LNCaP clone FGC (cell line): ENCODE measurements at regions not wholly inside any gene's neighbourhood (a gene's known extent, or its start where the extent isn't known, plus 50 kb on each side); places are given as distances from the start of the nearest gene placed in this dataset.

Experiments used
- DNase-seq: peaks from one replicate; pipeline ENCODE4 v3.0.0-alpha.2; 2011; ENCODE audit warnings: low read depth
- H3K4me3 ChIP-seq: 2 replicates; pipeline ENCODE4 v1.5.1; 2011; ENCODE audit warnings: mild to moderate bottlenecking, low read depth, low read length, control low read depth
- TF ChIP-seq, protein P1 (sequence below): IDR thresholded peaks from 2 replicates; pipeline ENCODE4 v1.5.1; 2012; ENCODE audit warnings: mild to moderate bottlenecking; ENCODE audit not compliant: control insufficient read depth, insufficient read depth; ENCODE audit errors: extremely low read depth

DNA sequence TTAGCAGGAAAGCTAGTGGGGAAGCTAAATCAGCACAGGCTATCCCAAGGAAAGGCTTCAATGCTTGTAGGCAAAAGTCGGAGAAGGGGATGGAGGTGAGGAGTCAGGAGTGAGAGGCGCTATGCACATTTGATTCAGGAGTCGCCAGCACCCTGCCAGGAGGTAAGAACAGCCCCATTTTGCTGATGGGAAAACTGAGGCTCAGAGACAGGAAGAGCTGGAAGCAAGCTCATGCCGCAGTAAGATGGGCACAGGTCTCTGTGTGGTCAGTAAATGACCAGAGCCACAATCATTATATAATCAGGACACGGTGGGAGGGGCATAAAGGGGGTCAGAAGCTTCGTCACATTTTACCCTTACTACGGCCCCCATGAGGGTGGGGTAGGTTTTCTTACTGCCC lies 504.4 kb downstream of the MN1 start:
- DNase-seq: no peak
- TF ChIP-seq, protein P1, sequence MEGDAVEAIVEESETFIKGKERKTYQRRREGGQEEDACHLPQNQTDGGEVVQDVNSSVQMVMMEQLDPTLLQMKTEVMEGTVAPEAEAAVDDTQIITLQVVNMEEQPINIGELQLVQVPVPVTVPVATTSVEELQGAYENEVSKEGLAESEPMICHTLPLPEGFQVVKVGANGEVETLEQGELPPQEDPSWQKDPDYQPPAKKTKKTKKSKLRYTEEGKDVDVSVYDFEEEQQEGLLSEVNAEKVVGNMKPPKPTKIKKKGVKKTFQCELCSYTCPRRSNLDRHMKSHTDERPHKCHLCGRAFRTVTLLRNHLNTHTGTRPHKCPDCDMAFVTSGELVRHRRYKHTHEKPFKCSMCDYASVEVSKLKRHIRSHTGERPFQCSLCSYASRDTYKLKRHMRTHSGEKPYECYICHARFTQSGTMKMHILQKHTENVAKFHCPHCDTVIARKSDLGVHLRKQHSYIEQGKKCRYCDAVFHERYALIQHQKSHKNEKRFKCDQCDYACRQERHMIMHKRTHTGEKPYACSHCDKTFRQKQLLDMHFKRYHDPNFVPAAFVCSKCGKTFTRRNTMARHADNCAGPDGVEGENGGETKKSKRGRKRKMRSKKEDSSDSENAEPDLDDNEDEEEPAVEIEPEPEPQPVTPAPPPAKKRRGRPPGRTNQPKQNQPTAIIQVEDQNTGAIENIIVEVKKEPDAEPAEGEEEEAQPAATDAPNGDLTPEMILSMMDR: no peak
- H3K4me3 ChIP-seq: no peak overlapping the region

DNA sequence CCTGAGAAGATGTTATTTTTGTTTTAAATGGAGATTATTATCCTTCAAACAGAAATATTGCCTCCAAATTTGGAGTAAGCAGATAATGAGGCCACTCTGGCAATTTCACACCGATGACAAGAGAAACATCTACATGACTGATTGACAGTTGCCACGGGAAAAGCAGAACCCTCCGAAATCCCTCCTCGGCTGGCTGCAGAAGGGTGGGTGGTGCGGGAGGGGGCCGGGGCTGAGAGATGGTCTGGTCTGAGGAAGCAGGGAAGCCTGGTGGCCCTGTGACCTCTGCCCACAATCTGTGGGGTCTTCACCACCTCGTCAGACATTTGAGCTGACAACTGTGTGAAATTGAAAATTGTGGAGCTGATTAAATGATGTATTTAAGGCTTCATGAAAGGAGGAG lies 503.2 kb downstream of the MN1 start:
- H3K4me3 ChIP-seq: no peak overlapping the region
- TF ChIP-seq, protein P1: no peak
- no peak for DNase-seq

DNA sequence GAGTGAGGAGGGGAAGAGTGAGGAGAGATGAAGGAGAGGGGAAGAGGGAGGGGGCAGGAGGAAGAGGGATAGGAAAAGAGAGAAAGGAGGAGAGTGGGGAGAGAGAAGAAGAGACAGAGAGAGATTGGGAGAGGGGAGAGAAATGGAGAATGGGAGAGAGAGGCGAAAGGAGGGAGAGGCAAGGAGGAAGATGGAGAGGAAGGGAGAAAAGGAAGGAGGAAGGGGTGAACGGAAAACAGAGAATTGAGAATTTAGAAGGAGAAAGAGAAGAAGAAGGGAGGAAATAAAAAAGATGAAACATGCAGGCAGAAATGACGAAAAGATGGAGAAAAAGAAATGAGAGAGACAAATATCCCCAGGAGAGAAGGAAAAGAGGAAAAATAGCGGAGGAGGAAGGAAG lies 502.8 kb downstream of the MN1 start:
- TF ChIP-seq, protein P1: no peak
- no peak for DNase-seq
- no peak overlapping the region for H3K4me3 ChIP-seq

DNA sequence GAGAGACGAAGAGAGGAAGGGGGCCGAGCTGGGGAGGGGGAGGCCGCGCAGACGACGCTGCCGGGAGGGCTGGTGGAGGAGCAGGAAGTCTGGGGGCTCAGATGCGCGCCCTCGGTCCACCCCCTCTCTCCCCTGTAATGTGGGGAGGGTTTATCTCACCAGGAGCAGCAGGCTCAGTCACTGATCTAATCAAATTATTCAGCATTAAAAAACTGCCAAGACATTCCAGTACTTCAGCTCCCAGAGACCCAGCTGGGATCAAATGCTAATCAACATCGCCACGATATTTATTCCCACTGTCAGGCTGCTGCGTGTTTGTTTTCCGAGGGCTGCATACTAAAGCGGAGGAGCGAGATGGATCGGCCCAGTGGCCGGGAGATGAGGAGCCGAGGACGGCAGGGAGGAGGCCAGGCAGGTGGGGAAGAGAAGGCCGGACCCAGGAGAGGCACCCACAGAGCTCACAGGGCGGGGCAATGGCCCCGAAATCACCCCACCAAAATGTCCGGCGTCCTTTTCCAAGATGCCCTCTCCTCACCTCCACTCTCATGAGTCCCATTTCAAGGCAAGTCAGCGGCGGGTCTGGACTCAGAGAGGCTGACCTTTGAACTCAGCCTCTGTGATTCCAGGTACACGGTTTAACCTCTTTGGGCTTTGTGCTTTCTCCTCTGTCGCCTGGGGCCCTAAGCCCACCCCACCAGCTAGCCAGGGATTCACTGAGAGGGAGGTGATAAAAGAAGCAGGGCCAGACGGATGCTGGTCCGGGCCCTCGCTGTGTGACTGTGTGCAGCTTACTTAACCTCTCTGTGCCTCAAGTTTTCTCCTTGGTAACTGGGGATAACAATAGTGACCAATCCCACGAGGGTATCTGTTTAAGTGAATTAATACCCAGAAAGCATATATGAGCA lies 502.1 kb downstream of the MN1 start:
- TF ChIP-seq, protein P1: no peak
- no peak overlapping the region for H3K4me3 ChIP-seq
- DNase-seq: no peak

DNA sequence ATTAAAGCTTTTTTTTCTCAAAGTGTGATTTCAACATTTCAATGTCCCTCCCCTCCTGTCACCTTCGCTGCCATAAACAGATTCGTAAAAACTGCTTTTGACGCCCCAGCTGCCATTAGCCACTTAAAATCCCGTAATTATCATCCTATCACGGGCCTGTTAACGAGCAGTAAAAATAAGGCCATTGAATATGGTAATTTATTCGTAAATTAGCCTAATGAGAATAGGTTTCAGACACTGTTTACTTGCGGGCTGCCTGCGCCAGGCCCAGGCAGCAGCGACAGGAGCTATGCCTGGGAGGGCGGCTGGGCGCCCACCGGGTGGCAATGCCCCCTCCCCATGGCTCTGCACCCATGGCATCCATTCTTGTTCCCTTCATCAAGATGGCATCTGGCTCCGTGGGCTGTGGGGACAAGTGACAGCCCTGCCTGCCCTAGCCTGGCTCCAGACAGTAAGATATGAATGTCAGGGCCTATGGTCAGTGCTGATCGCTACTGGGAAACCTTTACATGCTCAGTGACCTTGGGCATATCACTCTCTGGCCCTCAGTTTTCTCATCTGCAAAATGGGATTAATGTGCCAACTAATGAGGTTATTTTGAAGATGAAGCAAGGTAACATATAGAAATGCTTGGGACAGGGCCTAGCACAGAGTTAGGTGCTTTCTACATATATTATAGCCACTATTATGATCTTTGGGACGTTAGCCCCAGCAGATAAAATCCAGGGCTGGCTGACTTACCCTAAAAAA lies 500.8 kb downstream of the MN1 start:
- DNase-seq: no peak
- TF ChIP-seq, protein P1: no peak
- H3K4me3 ChIP-seq: no peak overlapping the region

DNA sequence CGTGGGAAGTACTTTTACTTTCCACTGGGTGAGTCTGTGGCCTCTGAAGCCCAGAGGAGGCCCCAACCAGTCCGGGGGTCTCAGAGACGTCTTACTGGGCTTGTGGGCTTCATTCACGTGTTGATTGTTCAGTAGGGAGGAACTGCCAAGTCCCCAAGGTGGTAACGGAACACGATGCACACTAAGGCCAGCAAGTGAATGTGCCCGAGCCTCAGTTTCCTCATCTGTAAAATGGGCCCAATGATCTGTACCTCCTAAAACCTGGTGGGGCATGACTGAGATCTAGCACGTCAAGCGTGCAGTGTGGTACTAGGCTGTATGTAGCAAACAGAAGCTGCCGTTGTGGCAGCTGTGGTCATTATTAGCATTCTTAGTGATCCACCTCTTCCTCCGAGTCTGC lies 499.1 kb downstream of the MN1 start:
- no peak overlapping the region for H3K4me3 ChIP-seq
- TF ChIP-seq, protein P1: no peak
- no peak for DNase-seq
